Body of pancreas (tissue), 4 donors: ENCODE measurements at regions not wholly inside any gene's neighbourhood (a gene's known extent, or its start where the extent isn't known, plus 50 kb on each side); places are given as distances from the start of the nearest gene placed in this dataset.

ENCODE experiments used
- POLR2A ChIP-seq, 3 donors: fragments of 450-650 bp; IDR thresholded peaks; one replicate each; pipeline ENCODE4 v1.6.1; 2016; ENCODE audit warnings: antibody characterized with exemption in 3 of 3, mild to moderate bottlenecking in 2 of 3
- TF ChIP-seq, protein P1 (sequence below), 7 experiments: fragments of 450-650 bp in 4 of 7; fragments of 200-600 bp in 3 of 7; sonication (generic) in 3 of 7; IDR thresholded peaks; one replicate each; pipeline ENCODE4 v1.5.1; 2016 to 2019; ENCODE audit warnings: antibody characterized with exemption in 7 of 7

DNA sequence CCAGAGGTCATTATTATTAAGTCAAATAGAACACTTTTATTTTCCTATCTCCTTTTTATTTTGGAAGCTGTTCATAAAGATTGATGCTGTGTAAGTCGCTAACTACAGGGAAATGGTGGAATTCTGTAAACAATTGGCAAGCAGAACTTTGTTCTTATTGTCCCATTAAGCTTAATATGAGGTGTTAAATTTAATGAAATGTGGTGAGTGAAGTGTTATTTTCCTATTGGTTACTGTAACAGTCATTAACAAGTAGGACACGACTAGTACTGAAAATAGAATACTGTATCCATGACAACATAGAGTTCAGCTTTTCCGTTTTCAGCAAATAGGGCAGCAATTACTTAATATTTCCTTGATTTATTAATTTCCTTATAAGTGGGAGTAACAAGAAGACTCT, 279.1 kb upstream of the ZEB2 start:
- no peak for TF ChIP-seq POLR2A (IDR thresholded peaks at IDR 0.05)
- TF ChIP-seq, protein P1, sequence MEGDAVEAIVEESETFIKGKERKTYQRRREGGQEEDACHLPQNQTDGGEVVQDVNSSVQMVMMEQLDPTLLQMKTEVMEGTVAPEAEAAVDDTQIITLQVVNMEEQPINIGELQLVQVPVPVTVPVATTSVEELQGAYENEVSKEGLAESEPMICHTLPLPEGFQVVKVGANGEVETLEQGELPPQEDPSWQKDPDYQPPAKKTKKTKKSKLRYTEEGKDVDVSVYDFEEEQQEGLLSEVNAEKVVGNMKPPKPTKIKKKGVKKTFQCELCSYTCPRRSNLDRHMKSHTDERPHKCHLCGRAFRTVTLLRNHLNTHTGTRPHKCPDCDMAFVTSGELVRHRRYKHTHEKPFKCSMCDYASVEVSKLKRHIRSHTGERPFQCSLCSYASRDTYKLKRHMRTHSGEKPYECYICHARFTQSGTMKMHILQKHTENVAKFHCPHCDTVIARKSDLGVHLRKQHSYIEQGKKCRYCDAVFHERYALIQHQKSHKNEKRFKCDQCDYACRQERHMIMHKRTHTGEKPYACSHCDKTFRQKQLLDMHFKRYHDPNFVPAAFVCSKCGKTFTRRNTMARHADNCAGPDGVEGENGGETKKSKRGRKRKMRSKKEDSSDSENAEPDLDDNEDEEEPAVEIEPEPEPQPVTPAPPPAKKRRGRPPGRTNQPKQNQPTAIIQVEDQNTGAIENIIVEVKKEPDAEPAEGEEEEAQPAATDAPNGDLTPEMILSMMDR (IDR thresholded peaks at IDR 0.05) = no peak
